GM12878 (cell line): ENCODE measurements at regions not wholly inside any gene's neighbourhood (a gene's known extent, or its start where the extent isn't known, plus 50 kb on each side); places are given as distances from the start of the nearest gene placed in this dataset.

Experiments
- ATAC-seq: fragments of 200-7000 bp; cut with Tn5 transposase; 3 replicates; pipeline ENCODE4 v1.9.1; 2020; ENCODE audit warnings: mild to moderate bottlenecking, moderate library complexity
- BruUV-seq: library from RNA; stranded (reverse); fragments of 400-500 nt; replicated peaks from 2 replicates; lab custom pipeline; 2021; lab: Mats Ljungman, UMichigan
- CTCF ChIA-PET: fragments of 300-600 bp; sonication (Branson Sonifier 250); formaldehyde crosslinking; extraction: SDS; loops from one replicate; lab custom pipeline; 2021; ENCODE audit warnings: inconsistent platforms; lab: Yijun Ruan, JAX
- POLR2A ChIA-PET: fragments of 350-600 bp; formaldehyde crosslinking; extraction: SDS; loops from one replicate; lab custom pipeline; 2021; ENCODE audit warnings: inconsistent platforms; lab: Charles Lee
- RAD21 ChIA-PET: fragments of 300-600 bp; sonication (Branson Sonifier 250); formaldehyde crosslinking; loops from one replicate; lab custom pipeline; 2023; ENCODE audit warnings: antibody characterized with exemption; ENCODE audit not compliant: unreplicated experiment; lab: Charles Lee
- SMC1A ChIA-PET: fragments of 300-600 bp; sonication (Branson Sonifier 250); formaldehyde crosslinking; loops from one replicate; lab custom pipeline; 2023; ENCODE audit not compliant: unreplicated experiment, uncharacterized antibody; lab: Charles Lee
- DNase-seq: peaks from one replicate; pipeline ENCODE4 v3.0.0-alpha.2; 2011; ENCODE audit warnings: low read depth, low spot score
- FAIRE-seq: peaks from 3 replicates; lab custom pipeline; 2011; peaks lifted over from hg19 to GRCh38; lab: Jason Lieb, UNC
- H2AFZ ChIP-seq: 2 replicates; pipeline ENCODE4 v1.6.0; 2011; ENCODE audit warnings: low read depth, low read length, control low read depth; ENCODE audit not compliant: control insufficient read depth
- H3K27ac ChIP-seq: 2 replicates; pipeline ENCODE4 v1.5.1; 2011; ENCODE audit warnings: control low read depth; ENCODE audit not compliant: control insufficient read depth, insufficient read depth
- H3K27me3 ChIP-seq, 2 experiments: replicated peaks in 1 of 2; 2 replicates each; pipeline versions ENCODE4 v1.6.0 to v1.6.1; 2011; ENCODE audit warnings: low read length in 1 of 2; ENCODE audit not compliant: control insufficient read depth in 2 of 2, insufficient read depth in 2 of 2
- H3K36me3 ChIP-seq, 2 experiments: 2 replicates each; pipeline ENCODE4 v1.5.1; 2011; ENCODE audit warnings: low read length in 1 of 2; ENCODE audit not compliant: control insufficient read depth in 2 of 2, insufficient read depth in 2 of 2
- H3K4me1 ChIP-seq: 2 replicates; pipeline ENCODE4 v1.6.1; 2011; ENCODE audit warnings: mild to moderate bottlenecking, low read length, moderate library complexity, mixed read lengths; ENCODE audit not compliant: control insufficient read depth, insufficient read depth
- H3K4me2 ChIP-seq: 2 replicates; pipeline ENCODE4 v1.6.0; 2011; ENCODE audit warnings: control low read depth; ENCODE audit not compliant: control insufficient read depth, insufficient read depth
- H3K4me3 ChIP-seq: fragments of 200-600 bp; sonication (generic); 2 replicates; pipeline ENCODE4 v1.5.1; 2016
- H3K79me2 ChIP-seq: 2 replicates; pipeline ENCODE4 v1.6.0; 2011; ENCODE audit warnings: low read length; ENCODE audit not compliant: control insufficient read depth, insufficient read depth
- H3K9ac ChIP-seq: 2 replicates; pipeline ENCODE4 v1.8.0; 2011; ENCODE audit warnings: low read length, control low read depth, mixed read lengths; ENCODE audit not compliant: control insufficient read depth, insufficient read depth
- H3K9me3 ChIP-seq: replicated peaks from 3 replicates; pipeline ENCODE4 v1.5.1; 2011; ENCODE audit warnings: mild to moderate bottlenecking, low read length; ENCODE audit not compliant: control insufficient read depth, insufficient read depth
- H4K20me1 ChIP-seq: 2 replicates; pipeline ENCODE4 v1.6.0; 2011; ENCODE audit not compliant: control insufficient read depth, insufficient read depth
- BMI1 ChIP-seq: fragments of 450-650 bp; IDR thresholded peaks from 2 replicates; pipeline ENCODE4 v1.6.1; 2016; ENCODE audit warnings: mild to moderate bottlenecking, moderate library complexity, borderline replicate concordance
- ETV6 ChIP-seq, 2 experiments: fragments of 450-650 bp in 1 of 2; IDR thresholded peaks in 1 of 2; conservative IDR thresholded peaks in 1 of 2; 2 replicates each; pipeline ENCODE4 v1.6.1; 2014; ENCODE audit warnings: antibody characterized with exemption in 1 of 2, borderline replicate concordance in 1 of 2, low read depth in 1 of 2, mild to moderate bottlenecking in 1 of 2, moderate library complexity in 1 of 2
- EZH2 ChIP-seq: IDR thresholded peaks from 2 replicates; pipeline ENCODE4 v1.6.1; 2012; ENCODE audit warnings: low read depth, mild to moderate bottlenecking, control low read depth, inconsistent platforms, low read length, borderline replicate concordance; ENCODE audit not compliant: control insufficient read depth
- IRF3 ChIP-seq: fragments of 450-650 bp; IDR thresholded peaks from 2 replicates; pipeline ENCODE4 v1.6.1; 2014; ENCODE audit warnings: mild to moderate bottlenecking
- JUND ChIP-seq: IDR thresholded peaks from 2 replicates; pipeline ENCODE4 v1.6.1; 2012; ENCODE audit warnings: low read depth, mild to moderate bottlenecking, low read length, improper control_type of control experiment, moderate library complexity
- MAX ChIP-seq: IDR thresholded peaks from 2 replicates; pipeline ENCODE4 v1.6.1; 2012; ENCODE audit warnings: low read depth, low read length, improper control_type of control experiment
- NFXL1 ChIP-seq: fragments of 450-650 bp; IDR thresholded peaks from 2 replicates; pipeline ENCODE4 v1.6.1; 2017; ENCODE audit warnings: antibody characterized with exemption, mild to moderate bottlenecking, borderline replicate concordance
- PML ChIP-seq: IDR thresholded peaks from 2 replicates; pipeline ENCODE4 v1.6.1; 2012; ENCODE audit warnings: low read length, inconsistent platforms
- POLR2A ChIP-seq: IDR thresholded peaks from 2 replicates; pipeline ENCODE4 v1.6.1; 2011; ENCODE audit warnings: low read depth, mild to moderate bottlenecking, low read length
- RAD51 ChIP-seq: fragments of 450-650 bp; IDR thresholded peaks from 2 replicates; pipeline ENCODE4 v1.6.1; 2016; ENCODE audit warnings: moderate library complexity, mild to moderate bottlenecking, inconsistent platforms
- SREBF2 ChIP-seq: IDR thresholded peaks from 2 replicates; pipeline ENCODE4 v1.6.1; 2012; ENCODE audit warnings: mild to moderate bottlenecking, low read length
- ZBTB11 ChIP-seq: fragments of 450-650 bp; formaldehyde crosslinking; IDR thresholded peaks from 2 replicates; pipeline ENCODE4 v1.5.0; 2022; ENCODE audit warnings: mild to moderate bottlenecking, missing genetic modification characterization
- ZNF622 ChIP-seq: fragments of 450-650 bp; IDR thresholded peaks from 2 replicates; pipeline ENCODE4 v1.6.1; 2017; ENCODE audit warnings: mild to moderate bottlenecking, inconsistent platforms
- in situ Hi-C: fragments of 300-500 bp; cut with MboI; formaldehyde crosslinking; loops from 9 replicates; pipeline ENCODE4 v1.14.3; 2018; ENCODE audit warnings: mixed read lengths
- intact Hi-C: fragments of 100-400 bp; cut with micrococcal nuclease; formaldehyde crosslinking; loops from one replicate; pipeline ENCODE4 v1.14.2; 2022; ENCODE audit not compliant: unreplicated experiment

- SMC1A ChIA-PET: interaction anchor here (0.9 kb wide), 1 partner anchor 150 kb away, joined by 3 read pairs; no protein-coding TSS in a partner anchor
- TF ChIP-seq IRF3: no peak
- TF ChIP-seq BMI1: no peak
- TF ChIP-seq ZBTB11 (CRISPR knock-in tag): no peak
- no peak for TF ChIP-seq ZNF622
- TF ChIP-seq MAX: no peak
- TF ChIP-seq PML: no peak
- no peak for TF ChIP-seq EZH2
- TF ChIP-seq SREBF2: no peak
- no peak for TF ChIP-seq JUND
- no peak for TF ChIP-seq ETV6 (conservative IDR thresholded peaks at IDR 0.05 in 1 of 2, IDR thresholded peaks at IDR 0.05 in 1 of 2; ENCODE audit: borderline replicate concordance in 1 of 2, low read depth in 1 of 2)
- no peak for TF ChIP-seq POLR2A
- no peak for TF ChIP-seq NFXL1
- TF ChIP-seq RAD51: no peak
Measured at GRCh38 chr2:65668744-65669143, 236.3 kb upstream of the SPRED2 start.

More at GRCh38 chr2:65668744-65669143, 236.3 kb upstream of the SPRED2 start:
- Histone ChIP-seq H3K36me3 (no peaks in the 10 kb centered on the region), H3K27me3 (no peaks in the 10 kb centered on the region), H3K9ac (no peak overlapping the region), H3K79me2 (no peaks in the 10 kb centered on the region), H4K20me1 (no peaks in the 10 kb centered on the region), H2AFZ (no peak overlapping the region), H3K27ac (no peak overlapping the region), H3K4me3 (no peak overlapping the region), H3K4me1 (peaks cover 14% of the 10 kb centered on the region), H3K4me2 (no peak overlapping the region), H3K9me3 (peaks cover 11% of the 10 kb centered on the region; the same call in 2 of the 3 replicates)
- no peak for FAIRE-seq
- no TSS peak for BruUV-seq
- in situ Hi-C loops (no loop called here), intact Hi-C loops (no loop called here)
- ATAC-seq: no peak
- RAD21 ChIA-PET: no interaction called here
- POLR2A ChIA-PET: no interaction called here
- no peak for DNase-seq
- CTCF ChIA-PET: interaction anchor here (0.6 kb wide), 1 partner anchor 247 kb away, joined by 4 read pairs; no protein-coding TSS in a partner anchor
